ENCODE measurements at regions not wholly inside any gene's neighbourhood (a gene's known extent, or its start where the extent isn't known, plus 50 kb on each side); places are given as distances from the start of the nearest gene placed in this dataset.

DNA sequence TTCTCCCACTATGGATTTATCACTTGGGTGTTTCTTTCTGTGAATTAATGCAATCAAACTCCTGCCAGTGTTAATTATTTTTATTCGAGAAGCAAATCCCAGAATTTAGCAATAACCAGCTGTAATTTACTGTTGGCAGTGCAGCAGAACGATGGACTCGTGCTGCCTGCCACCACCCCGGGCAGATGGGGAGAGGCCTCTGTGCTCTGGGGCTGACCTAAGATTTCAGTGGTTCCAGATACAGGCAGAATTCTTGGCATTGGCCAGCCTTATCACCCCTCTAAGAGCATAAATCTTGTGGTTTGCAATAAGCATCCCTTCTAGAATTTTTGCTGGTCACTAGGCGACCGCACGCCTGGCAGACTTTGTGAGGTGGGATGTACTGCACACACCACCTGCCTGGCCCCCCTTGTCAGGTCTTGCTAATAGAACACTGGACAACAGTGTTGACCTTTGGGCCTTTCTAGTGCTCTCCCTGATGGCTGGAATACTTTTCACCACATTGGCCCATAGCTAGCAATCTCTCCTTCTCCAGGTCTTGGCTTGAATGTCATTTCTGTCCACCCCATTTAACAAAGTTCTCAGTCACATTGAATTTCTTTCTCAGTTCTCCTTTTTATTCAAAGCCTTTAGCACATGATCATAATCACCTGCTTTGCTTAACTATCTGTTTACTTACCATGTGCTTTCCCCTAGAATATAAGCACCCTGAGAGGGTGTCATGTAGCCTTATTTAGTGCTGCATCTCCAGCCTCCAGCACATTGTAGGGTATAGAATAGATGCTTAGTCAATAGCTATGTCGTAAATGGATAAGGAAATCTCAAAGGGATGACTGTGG lies 122.1 kb upstream of the DYNLRB2 start:
- DNase-seq (ENCODE audit: low read depth), result no peak

DNA sequence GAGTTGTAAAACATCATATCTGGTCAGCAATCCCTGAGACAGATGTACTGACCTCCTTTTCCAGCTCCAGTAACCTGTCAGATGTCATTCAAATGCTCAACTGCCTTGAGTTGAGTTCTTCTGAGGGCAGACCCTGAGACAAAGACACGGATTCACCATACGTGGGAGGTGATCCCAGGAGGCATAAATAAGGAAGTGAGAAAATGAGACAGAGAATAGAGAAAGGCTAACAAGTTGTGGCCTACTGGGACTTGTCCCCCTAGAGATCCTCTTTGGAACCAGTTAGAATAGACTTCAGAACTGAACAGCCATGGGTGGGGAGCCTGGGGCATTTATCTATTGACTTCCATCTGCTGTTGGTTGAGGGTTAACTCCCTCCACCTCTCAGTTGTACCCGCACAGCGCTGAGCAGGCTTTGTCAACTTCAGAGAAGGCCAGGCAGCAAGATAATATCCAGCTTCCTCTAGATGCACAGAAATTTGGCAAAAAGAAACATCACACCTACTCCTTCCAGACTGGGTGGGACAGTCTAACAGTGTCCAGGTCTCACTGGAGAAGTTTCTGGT lies 123.0 kb upstream of the DYNLRB2 start:
- DNase-seq (ENCODE audit: low read depth), result no peak

DNA sequence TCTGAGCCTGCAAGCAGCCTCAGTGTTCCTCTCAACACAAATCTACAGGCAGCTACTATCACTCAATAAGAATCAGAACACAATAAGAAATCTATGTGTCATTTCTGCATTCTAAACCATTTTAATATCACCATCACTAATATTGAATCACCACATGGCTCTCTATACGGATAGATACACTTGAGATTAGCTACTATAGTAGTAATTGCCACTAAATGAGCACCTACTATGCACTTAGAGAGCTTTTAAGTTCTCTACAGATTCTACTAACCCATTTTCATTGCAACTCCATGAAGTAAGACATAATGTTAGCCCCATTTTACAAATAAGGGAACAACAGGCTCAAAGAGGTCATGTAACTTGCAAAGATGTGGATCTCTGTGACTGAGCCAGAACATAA lies 132.8 kb upstream of the DYNLRB2 start:
- DNase-seq (ENCODE audit: low read depth), result no peak

DNA sequence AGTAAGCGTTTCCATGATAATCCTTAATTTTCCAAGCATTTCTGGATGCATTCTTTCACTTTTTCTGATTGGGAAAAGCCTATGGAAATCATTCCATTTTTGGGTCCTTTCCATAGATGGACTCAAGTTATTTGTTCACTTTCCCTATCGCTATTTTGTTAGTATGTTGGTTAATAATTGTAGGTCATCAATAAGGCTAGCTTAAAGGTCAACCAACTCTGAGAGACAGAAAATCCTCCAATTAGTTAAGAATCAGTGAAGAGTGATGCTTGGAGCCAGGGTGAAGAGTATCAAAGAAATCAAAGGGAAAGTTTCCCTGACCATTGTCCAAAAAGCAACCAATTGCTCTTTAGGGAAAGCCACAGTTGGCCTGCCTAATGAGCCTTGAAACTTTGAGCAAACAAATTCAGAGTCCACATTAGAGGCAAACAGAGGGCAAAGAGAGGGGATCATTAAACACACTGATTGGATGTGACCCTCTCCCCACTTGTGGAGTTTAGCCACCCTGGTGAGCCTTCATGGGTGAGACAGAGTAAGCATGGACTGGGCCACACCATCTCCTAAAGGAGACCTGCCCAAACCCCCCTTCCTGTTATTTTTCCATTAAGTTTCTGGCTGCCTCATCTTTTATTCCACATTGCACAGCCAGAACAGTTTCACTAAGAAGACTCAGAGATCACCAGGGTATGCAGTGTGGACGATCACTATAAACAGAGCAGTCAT lies 133.4 kb upstream of the DYNLRB2 start:
- DNase-seq (ENCODE audit: low read depth), result no peak

DNA sequence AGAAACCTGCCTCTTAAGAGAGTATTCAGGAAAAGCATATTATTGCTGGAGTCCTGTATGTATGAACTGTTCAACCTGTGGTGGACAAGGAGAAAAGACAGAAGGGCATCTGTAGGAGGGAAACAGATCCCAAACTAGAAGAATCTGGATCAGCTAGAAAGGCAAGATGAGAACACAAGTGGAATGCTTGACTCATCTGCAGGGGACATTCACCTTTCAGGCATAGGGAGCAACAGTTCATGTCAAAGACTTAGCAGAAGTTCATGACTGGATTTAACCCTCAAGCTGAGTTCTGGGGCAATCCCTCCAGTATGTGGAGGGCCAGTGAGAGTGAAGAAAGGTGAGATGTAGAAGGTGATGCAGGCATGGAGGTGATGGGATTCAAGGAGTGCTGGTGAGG lies 135.9 kb upstream of the DYNLRB2 start:
- DNase-seq (ENCODE audit: low read depth), result no peak

DNA sequence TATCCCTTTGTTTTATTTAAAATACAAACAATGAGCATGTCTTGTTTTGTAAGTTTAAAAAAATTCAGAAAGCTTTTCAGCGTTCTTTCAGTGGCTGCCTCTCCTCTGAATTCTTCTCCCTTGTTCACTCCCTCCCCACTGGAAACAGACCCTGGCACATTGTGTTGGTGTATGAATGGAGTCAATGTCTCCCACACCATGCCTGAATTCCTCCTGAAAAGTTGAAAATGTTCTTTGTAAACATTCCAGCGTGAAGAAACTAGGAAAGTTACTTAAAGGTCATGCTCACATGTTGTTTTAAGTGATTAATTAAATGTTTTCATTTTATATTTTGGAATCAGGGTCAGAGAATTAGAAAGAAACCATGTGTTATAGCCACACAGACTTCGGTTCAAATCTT lies 136.9 kb upstream of the DYNLRB2 start:
- DNase-seq (ENCODE audit: low read depth), result no peak

DNA sequence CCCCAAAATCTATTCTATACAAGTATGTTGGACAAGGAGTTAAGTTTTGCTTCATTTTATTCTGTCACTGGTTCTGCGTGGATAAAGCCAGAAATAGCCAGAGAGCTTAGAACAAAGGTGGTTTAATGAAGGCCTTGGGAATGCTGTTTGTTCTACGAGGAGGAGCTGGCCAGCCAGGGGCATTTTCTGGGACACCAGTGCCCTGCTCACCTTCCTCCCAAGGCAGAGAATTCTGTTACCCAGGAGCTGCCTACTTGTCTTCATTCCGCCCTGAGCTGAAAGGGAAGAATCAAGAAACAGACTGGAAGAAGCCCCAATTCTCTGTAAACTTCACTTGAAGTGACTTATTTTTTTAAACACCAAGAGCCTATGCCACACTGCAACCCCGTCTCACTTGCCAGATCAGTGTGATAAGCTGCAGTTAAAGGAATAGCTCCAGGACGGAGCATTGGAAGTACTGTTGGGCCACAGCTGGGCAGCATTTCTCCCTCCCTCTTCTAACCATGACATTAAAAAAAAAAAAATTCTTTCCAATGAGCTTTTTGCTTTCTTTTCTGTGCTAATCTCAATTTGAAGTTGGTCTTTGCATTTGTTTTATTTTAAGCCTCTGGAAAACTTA lies 149.8 kb upstream of the DYNLRB2 start:
- DNase-seq (ENCODE audit: low read depth), result no peak

DNA sequence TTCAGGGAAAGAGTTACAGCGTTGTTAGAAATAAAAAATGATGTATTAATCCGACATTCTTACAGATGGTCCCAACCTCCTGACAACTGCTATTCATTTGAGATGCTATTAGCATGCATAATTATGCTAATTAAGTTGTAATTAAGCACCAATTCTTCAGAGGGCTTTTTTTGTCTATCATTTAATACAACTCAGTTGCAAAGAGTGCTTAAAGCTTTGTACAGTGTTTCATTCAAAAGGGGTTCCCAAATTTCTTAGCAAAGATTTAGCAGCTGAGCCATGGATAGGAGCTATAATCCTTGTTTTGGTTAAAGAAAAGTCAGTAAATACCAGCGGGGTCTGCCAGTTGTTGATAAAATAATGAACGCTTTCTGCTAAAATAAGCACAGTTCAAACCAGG lies 150.7 kb upstream of the DYNLRB2 start:
- no peak for DNase-seq (ENCODE audit: low read depth)

DNA sequence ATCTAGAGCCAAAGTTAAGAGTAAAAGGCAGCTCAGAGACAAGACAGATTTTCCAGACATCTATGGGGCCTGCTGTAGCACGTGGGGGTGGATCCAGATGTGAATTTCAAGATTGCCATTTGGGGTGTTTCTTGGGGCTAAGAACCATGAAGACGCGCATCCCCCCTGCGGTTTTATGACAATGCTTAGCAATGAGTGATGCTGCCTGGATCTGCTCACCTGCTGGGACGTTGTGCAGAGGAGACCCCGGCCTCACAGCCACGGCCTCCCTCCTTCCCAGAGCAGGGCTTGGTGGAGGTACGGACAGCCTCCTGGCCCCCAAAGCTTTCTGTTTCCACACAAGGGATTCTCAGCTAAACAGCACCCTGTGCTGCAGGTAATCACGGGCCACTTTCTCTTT lies 151.5 kb upstream of the DYNLRB2 start:
- DNase-seq (ENCODE audit: low read depth), result no peak

DNA sequence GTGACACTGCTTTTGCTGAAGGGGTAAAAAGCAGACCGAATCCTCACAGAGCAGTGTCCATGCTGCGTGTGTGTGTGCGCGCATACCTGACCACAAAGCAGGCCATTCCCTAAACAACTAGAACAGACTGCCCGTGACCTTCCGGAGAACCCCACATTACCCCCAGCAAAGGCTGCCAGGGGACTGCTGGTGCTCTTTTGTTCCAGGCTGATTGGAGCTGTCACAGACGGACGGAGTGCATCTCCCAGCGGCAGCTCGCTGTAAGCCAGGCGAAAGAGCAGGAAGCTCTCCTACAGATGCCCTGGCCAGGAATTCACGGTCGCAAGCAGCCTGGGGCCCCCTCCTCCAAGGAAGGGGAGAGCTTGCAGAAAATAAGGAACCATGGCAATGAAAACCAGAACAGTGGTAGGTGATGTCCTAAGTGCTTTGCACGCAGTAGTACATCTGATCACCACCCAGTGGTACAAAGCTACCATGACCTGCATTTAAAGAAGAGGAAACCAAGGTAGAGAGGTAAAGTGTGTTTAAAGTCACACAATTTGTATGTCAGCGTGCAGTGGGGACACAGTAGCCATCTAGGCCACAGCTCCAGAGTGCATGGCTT lies 153.4 kb upstream of the DYNLRB2 start:
- no peak for DNase-seq (ENCODE audit: low read depth)

DNA sequence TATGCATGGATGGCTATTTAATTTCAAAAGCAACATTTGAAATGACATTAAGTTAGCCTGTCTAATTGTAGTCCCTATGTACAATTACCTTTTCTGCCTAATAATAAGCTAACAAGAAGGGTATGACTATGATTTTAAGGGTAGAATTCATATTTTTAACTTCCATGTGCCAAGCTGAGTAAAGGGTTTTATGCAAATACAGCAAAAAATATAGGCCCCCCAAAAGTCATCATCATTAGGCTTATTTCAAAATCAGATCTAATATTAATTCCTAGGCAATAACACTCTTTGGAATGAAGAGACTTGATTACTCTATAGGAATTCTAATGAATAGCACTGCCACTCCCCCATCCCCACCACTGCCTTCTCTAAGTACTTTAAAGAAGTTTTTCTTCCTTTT lies 155.9 kb upstream of the DYNLRB2 start:
- no peak for DNase-seq (ENCODE audit: low read depth)

DNA sequence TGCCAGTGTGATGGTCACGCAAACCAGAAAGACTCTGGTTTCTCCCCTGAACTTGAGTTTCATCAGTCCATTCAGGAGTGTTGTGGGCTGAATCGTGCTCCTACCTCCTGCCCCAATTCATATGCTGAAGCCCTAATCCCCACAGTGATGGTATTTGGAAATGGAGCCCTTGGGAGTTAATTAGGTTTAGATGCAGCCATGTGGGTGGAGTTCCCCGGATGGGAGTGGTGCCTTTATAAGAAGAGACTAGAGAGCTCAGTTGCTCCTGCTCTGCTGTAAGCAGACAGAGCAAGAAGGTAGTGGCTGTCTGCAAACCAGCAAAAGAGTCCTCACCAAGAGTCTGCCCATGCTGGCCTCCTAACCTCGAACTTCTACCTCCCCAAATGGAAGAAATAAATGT lies 160.3 kb upstream of the DYNLRB2 start:
- DNase-seq (ENCODE audit: low read depth), result no peak

DNA sequence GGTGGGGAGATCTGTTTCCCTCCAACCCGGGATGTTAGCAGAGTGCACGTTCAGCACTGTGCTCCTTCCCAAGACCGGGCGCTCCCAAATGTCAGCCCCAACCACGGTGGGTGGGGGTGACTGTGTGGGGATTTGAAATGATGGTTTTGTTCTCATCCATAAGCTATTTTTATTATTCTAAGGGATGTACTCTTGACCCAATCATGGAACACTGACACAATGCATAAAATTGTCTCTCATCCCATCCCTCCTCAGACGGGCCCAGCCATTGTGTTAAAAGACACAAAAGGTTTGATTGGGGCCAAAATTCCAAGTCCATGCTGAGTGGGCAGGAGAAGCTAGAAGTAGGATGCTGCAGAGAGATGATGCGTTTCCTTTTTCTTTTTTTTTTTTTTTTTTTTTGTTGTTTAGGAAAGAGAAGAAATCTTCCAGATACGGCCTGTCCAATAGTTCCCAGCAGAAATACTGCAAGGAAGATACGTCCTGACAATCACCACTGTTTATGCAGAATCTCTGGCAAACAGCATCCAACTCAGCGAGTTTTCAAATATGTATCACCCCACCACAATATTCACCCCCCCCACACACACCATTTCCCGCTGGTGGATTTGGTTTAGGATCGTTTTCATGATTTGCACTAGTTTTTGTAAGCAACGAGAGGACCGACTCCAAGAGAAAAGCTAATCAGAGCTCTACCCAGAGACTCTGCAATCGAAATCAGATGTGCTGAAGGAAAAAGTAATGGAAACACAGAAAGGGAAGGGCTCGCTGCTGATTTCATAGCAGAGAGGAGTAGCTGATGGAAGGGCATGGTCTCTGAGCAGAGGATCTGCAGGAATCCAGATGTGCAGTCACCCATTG lies 163.5 kb upstream of the DYNLRB2 start:
- DNase-seq (ENCODE audit: low read depth), result no peak

DNA sequence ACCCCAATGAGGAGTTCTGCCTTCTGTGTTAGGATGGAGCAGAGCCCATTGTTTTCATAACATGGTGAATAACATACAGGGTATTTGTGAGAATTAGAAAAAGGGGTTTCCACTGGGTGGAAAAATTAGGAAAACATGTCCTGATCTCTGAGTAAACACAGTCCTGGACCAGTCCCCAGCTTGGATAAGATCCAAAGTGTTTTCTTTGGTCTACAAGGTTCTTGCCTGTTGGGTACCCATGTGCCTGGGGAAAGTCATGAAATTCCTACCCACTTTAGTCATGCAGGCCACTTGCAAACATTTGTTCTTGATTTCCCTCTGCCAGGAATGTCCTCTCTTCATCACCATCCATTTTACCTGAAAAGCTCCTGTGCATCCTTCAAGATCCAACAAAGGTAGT lies 164.8 kb upstream of the DYNLRB2 start:
- no peak for DNase-seq (ENCODE audit: low read depth)

DNA sequence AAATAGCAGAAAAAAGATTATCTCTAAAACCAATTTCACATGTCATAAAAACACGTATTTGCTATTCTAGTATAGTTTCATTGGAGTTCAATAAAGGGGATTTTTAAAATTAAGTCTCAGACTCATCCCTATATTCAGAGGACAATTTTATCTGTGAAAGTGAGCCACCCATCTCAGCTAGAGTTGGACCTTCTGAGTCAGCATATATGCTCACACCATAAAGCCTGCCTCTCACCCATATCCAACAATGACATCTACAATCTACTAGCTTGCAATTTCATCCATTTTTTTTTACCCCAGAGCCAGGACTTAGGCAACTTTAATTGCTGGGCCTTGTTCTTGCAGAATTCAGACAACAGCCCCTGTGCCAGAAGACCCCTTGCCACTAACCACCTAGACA lies 165.3 kb upstream of the DYNLRB2 start:
- DNase-seq (ENCODE audit: low read depth), result no peak

DNA sequence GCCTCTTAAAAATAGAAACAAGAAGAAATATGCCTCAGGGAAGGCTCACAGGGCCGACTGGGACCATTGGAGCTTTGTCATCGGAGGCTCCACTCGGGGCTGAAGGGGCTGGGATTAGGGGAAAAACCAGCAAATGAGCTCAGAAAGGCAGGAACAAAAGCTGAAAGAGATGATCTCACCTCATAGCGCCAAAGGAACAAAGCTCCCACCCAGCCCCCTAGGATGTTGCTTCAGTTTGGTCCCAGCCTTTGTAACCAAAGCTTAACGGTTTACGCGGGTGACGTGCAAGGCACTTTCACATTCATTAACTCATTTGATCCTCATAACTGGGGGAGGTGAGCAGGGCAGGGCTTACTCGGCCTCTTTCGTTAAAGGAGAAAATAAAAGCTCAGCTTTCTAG lies 168.5 kb upstream of the DYNLRB2 start:
- DNase-seq (ENCODE audit: low read depth), result no peak

DNA sequence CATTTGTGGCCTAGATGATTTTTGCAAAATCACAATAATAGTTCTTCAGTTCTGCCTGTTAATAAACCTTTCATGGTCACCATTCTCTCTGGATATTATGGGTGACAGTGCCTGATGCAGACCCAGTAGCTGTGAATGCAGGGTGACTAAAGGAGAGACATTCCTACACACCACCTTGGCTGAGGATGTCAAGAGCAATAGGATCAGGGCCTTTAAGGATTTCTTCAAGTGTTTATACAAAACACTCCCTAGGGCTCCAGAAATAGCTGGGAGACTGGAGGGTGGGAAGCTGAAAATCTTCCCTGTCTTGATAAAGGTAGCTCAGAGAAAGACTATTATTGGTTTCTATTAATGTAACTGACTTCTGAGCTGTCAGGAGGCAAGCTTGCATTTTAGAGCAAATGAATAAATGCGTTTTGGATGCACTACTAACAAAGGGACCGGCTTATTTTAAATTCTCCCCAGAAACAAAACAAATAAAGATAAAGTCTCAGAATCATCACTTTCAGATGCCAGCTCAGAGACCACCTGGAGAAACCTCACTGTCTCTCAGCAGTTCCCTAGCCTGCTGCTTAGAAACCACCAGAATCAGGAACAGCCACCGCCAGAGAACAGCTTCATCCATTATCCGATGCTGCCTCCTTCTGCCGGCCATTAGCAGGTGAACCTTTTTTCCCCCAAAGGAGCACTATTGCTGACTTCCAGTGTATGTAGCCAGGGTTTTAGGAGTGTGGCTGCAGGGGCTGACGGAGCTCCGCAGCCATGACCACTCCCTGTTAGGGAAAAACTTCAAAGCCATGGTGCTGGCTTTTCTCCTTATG lies 171.4 kb upstream of the DYNLRB2 start:
- DNase-seq (ENCODE audit: low read depth), result no peak

DNA sequence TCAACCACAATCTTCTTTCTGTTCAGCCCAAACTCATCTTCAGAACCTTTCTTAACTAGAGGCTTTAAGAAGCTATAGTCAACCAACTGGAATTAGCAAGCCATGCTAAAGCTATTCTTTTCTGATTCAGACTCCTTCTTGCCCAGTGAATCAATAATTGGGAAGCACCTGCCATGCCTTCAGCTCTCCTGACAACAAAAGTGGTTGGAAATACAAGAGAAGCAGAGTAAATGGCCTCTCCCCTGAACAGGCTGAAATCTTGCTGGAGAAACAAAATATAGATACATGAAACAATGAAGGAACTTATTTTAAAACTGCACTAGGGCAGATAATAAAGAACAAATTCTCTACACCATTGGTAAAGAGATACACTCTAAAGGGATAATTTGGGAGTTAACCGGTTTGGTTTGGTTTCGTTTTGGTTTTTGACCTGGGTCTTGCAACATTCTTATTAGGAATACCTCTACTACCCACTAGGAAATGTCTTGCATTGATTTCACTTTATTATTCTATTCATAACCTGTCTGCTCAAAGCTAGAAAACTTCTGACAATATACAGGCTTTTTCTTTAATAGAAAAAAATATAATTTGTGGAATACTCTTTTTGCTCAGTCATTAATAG lies 173.6 kb upstream of the DYNLRB2 start:
- no peak for DNase-seq (ENCODE audit: low read depth)

DNA sequence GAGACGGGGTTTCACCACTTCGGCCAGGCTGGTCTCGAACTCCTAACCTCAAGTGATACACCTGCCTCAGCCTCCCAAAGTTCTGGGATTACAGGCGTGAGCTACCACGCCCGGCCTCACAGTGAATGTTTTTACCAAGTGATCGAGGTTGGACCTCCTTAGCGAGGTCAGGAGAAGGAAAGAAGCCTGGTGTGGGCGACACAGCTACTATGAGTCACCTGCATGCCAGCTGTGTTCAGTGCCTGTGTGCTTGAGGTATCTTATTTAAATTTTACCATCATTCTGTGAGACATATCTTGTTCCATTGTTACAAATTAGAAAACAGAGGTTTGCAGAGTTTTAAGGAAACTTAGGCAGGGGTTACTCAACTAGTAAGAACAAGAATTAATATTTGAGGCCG lies 174.8 kb upstream of the DYNLRB2 start:
- DNase-seq (ENCODE audit: low read depth), result no peak

DNA sequence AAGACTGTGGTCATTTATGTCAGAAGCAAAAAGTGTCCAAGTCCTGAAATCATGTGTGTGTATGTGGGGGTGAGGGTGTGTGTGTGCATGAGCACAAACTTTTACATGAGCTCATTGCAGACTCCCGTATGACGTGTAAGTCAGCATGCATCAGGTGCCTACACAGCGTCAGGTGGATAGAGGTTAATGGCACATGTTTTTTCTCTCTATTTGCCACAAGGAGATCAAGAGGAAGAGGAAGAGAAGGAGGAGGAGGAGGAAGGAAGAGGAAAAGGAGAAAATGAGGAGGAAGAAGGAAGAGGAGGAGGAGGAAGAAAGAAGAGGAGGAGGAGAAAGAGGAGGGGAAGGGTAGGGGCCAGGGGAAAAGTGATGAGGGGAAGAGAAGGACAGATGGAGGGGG lies 178.0 kb upstream of the DYNLRB2 start:
- DNase-seq (ENCODE audit: low read depth), result no peak
